ENCODE measurements at regions not wholly inside any gene's neighbourhood (a gene's known extent, or its start where the extent isn't known, plus 50 kb on each side); places are given as distances from the start of the nearest gene placed in this dataset.

DNA sequence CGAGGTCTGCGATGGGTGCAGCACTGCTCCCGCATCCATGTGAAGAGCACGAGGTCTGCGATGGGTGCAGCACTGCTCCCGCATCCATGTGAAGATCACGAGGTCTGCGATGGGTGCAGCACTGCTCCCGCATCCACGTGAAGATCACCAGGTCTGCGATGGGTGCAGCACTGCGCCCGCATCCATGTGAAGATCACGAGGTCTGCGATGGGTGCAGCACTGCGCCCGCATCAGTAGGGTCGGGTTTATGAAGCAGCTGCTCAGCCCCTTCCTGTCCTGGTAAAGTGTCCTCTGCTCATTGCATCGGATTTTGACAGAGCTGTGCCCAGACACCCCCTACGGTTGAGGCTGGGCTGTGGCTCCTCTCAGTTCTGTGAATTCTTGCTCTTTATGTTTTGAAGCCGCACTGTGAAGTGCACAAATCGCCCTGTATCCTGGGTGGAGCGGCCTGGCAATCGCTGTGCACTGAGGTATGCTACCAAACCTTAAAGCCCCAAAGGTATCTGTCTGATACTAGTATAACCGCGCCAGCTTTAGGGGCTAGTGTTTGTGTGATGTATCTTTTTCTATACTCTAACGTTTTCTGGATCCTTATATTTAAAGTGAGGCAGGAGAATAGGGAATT, 98.7 kb downstream of the CPZ start:
- no peak overlapping the region for H3K4me3 ChIP-seq
- H3K36me3 ChIP-seq (replicated peaks in 1 of 2; ENCODE audit: insufficient read depth in 1 of 2, low read depth in 2 of 2): no peaks in the 10 kb centered on the region
- WGBS, 2 donors: 72 to 74% methylated on average over 15 to 27 of the region's 27 CpGs
- ATAC-seq (no peak), DNase-seq (no peak)
- TF ChIP-seq, protein P1, sequence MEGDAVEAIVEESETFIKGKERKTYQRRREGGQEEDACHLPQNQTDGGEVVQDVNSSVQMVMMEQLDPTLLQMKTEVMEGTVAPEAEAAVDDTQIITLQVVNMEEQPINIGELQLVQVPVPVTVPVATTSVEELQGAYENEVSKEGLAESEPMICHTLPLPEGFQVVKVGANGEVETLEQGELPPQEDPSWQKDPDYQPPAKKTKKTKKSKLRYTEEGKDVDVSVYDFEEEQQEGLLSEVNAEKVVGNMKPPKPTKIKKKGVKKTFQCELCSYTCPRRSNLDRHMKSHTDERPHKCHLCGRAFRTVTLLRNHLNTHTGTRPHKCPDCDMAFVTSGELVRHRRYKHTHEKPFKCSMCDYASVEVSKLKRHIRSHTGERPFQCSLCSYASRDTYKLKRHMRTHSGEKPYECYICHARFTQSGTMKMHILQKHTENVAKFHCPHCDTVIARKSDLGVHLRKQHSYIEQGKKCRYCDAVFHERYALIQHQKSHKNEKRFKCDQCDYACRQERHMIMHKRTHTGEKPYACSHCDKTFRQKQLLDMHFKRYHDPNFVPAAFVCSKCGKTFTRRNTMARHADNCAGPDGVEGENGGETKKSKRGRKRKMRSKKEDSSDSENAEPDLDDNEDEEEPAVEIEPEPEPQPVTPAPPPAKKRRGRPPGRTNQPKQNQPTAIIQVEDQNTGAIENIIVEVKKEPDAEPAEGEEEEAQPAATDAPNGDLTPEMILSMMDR (IDR thresholded peaks at IDR 0.05): no peak
- TF ChIP-seq POLR2A (IDR thresholded peaks at IDR 0.05): no peak
- no peaks in the 10 kb centered on the region for H3K4me1 ChIP-seq
- intact Hi-C loops (cut with DNase I): loop anchor here (10.0 kb wide), 1 partner anchor 194 kb away; no protein-coding TSS in a partner anchor
- peaks cover 0 to 6% of the 10 kb centered on the region in 2 donors for H3K27me3 ChIP-seq
- no peak overlapping the region for H3K27ac ChIP-seq
- H3K9me3 ChIP-seq: no peaks in the 10 kb centered on the region

DNA sequence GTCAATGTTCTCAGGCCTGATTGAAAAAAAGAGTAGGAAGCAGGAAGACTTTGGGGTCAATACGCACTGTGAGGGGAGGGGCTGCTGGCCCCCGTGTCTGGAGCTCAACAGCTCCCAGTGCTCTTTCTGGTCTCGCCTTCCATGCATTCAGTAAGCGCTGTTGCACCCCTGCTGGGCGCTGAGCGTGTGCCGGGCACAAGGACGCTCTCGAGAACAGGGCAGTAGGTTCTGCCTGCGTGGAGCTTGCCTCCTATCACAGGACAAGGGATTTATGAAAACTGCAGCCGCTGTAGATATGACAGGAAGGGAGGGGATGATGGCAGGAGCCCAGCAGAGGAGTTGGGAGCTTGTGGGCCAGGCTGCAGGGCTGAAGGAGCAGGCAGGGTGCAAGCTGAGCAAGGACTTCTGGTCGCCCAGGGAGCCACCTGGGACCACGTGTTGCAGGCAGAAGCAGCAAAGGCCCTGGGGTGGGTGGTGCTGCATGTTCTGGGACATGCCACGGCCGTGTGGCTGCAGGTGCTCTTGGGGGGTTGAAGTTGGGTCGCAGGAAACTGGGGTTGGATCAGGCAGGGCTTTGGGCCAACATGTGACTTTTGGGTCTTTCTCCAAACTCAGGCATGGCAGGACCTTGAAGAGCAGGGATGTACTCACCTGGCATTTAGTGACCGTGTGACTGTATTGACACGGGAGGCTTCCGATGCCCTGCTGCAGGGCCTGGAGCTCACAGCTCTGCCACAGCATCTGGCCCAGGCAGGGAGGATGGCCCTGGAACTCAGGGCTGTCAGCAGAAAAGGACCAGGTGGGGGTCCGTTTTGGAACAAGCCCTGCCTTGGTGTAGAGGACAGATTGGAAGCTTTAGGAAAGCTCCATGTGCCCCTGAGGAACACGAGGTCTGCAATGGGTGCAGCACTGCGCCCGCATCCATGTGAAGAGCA, 97.9 kb downstream of the CPZ start:
- H3K36me3 ChIP-seq (replicated peaks in 1 of 2; ENCODE audit: insufficient read depth in 1 of 2, low read depth in 2 of 2): no peaks in the 10 kb centered on the region
- H3K4me1 ChIP-seq: no peaks in the 10 kb centered on the region
- 34 to 40% methylated on average over 11 to 20 of the region's 23 CpGs for WGBS, 2 donors
- TF ChIP-seq, protein P1 (IDR thresholded peaks at IDR 0.05): no peak
- TF ChIP-seq POLR2A (IDR thresholded peaks at IDR 0.05): no peak
- H3K4me3 ChIP-seq: no peak overlapping the region
- intact Hi-C loops (cut with DNase I): loop anchor here (10.0 kb wide), 1 partner anchor 194 kb away; no protein-coding TSS in a partner anchor
- no peak overlapping the region for H3K27ac ChIP-seq
- peaks cover 0 to 6% of the 10 kb centered on the region in 2 donors for H3K27me3 ChIP-seq
- peak in 1 of 4 donors; percentile 2 for DNase-seq
- no peaks in the 10 kb centered on the region for H3K9me3 ChIP-seq
- no peak for ATAC-seq

DNA sequence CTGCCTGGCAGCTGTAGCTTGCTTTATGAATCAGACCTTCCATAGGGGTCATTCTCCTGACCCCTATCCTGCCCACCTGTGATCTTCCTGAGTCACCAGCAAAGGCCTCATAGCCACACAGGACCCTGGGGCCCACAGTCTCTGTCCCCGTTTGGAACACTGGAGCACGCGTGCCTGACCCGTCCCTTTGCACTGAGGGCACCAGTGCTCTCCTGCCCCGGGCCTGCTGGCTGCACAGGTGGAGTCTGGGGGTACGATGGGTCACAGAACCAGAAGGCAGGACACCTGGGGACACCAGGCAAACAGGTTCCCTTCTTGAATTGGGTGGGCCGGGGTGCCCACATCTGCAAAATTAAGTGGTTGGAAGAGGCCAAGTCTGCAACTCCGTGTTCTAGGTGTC, 97.2 kb downstream of the CPZ start:
- ATAC-seq (no peak), DNase-seq (no peak)
- peaks cover 0 to 6% of the 10 kb centered on the region in 2 donors for H3K27me3 ChIP-seq
- H3K9me3 ChIP-seq: no peaks in the 10 kb centered on the region
- H3K4me3 ChIP-seq: no peak overlapping the region
- H3K36me3 ChIP-seq (replicated peaks in 1 of 2; ENCODE audit: insufficient read depth in 1 of 2, low read depth in 2 of 2): no peaks in the 10 kb centered on the region
- no peaks in the 10 kb centered on the region for H3K4me1 ChIP-seq
- intact Hi-C loops (cut with DNase I): loop anchor here (10.0 kb wide), 1 partner anchor 195 kb away; no protein-coding TSS in a partner anchor
- WGBS, 2 donors: 38 to 68% methylated on average over 2 to 8 of the region's 8 CpGs
- H3K27ac ChIP-seq: no peak overlapping the region
- TF ChIP-seq, protein P1 (IDR thresholded peaks at IDR 0.05): no peak
- no peak for TF ChIP-seq POLR2A (IDR thresholded peaks at IDR 0.05)

DNA sequence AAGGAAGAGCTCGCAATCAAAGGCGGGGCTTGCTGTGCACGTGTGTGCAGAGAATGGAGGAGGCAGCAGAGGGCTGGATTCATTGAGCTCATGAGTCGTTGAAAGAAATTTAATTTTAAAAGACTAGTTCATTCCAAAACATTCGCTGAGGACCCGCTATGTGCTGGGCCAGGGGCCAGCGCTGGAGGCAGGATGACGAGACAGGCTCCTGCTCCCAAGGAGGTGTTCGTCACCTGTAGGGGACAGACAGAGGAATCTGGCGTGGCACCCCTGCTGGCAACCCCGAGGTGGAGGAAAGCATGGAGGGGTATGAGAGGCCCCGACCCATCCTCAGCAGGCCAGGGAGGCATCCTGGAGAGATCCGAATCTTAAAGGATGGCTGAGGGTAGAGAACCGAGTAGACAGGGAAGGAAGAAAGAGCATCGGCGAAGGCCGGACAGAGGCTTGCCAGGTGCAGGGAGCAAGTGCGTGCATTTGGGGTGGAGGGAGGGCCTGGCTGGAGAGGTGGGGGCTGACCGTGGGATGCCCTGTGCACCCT, 96.4 kb downstream of the CPZ start:
- ATAC-seq: no peak
- Histone ChIP-seq H3K4me3 (no peak overlapping the region), H3K4me1 (no peaks in the 10 kb centered on the region), H3K27ac (no peak overlapping the region), H3K27me3 (peaks cover 0 to 6% of the 10 kb centered on the region in 2 donors), H3K36me3 (replicated peaks in 1 of 2; ENCODE audit: insufficient read depth in 1 of 2, low read depth in 2 of 2) (no peaks in the 10 kb centered on the region), H3K9me3 (no peaks in the 10 kb centered on the region)
- intact Hi-C loops (cut with DNase I): no loop called here
- TF ChIP-seq, protein P1 (IDR thresholded peaks at IDR 0.05): no peak
- no peak for TF ChIP-seq POLR2A (IDR thresholded peaks at IDR 0.05)
- WGBS, 2 donors: 58 to 61% methylated on average over 19 of the region's 19 CpGs
- DNase-seq: no peak
